ENCODE measurements at regions not wholly inside any gene's neighbourhood (a gene's known extent, or its start where the extent isn't known, plus 50 kb on each side); places are given as distances from the start of the nearest gene placed in this dataset.

DNA sequence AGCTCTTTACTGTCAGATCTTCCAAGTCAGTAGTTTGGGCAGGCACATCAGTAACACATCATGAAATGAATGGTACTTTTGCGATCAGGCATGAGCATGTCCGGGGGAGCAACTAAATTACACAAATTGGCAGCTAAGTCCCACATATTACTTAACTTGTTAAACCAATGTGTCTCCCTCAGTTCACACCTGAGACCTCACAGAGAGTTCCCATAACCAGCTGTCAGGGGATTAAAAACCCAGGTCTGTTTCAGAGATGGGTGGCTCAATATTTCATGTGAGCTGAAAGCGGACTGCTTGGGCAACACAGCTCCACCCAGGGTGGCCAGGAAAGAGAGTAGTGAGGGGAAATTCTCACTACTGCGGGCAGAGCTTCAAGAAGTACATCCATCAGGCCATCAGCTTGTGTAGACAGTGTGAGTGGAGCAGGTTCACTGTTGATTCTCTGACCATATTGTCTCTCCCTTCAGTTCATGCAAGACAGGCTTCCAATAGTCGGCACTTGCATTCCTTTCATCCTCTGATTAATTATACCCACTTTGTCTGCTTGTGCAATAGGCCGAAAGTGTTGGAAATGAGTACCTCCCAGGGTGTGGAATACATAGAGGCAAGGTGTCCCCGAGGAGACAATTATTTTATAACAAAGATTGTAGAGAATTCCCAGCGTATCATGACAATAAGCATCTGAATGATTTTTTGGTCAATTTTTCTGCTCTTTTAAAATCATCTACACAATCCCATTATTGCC is 139.9 kb downstream of the PTGER3 start (continued):
- TF ChIP-seq, protein P1, sequence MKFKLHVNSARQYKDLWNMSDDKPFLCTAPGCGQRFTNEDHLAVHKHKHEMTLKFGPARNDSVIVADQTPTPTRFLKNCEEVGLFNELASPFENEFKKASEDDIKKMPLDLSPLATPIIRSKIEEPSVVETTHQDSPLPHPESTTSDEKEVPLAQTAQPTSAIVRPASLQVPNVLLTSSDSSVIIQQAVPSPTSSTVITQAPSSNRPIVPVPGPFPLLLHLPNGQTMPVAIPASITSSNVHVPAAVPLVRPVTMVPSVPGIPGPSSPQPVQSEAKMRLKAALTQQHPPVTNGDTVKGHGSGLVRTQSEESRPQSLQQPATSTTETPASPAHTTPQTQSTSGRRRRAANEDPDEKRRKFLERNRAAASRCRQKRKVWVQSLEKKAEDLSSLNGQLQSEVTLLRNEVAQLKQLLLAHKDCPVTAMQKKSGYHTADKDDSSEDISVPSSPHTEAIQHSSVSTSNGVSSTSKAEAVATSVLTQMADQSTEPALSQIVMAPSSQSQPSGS (IDR thresholded peaks at IDR 0.05; ENCODE audit: low read length): no peak
- TF ChIP-seq CHD1 (IDR thresholded peaks at IDR 0.05; ENCODE audit: low read depth, low read length): no peak
- TF ChIP-seq RNF2 (IDR thresholded peaks at IDR 0.05; ENCODE audit: borderline replicate concordance, low read depth, low read length, missing control alignments, poor library complexity, severe bottlenecking): no peak
- TF ChIP-seq ASH2L (IDR thresholded peaks at IDR 0.05; ENCODE audit: low read length): no peak
- no peak for TF ChIP-seq SP1 (IDR thresholded peaks at IDR 0.05; ENCODE audit: low read depth, low read length)
- TF ChIP-seq SP2 (IDR thresholded peaks at IDR 0.05; ENCODE audit: low read length): no peak
- TF ChIP-seq EZH2 (IDR thresholded peaks at IDR 0.05; ENCODE audit: low read depth, low read length, severe bottlenecking): no peak
- TF ChIP-seq JUND (IDR thresholded peaks at IDR 0.05; ENCODE audit: low read length): no peak
